Esophagus squamous epithelium (tissue), 5 donors: ENCODE measurements at regions not wholly inside any gene's neighbourhood (a gene's known extent, or its start where the extent isn't known, plus 50 kb on each side); places are given as distances from the start of the nearest gene placed in this dataset.

Source experiments
- DNase-seq: peaks from one replicate; lab custom pipeline; 2025; lab: John Stamatoyannopoulos, UW
- H3K27ac ChIP-seq, 4 donors: fragments of 200-600 bp; sonication (generic); one replicate each; pipeline ENCODE4 v1.5.1; 2016 to 2019; ENCODE audit warnings: mild to moderate bottlenecking in 1 of 4
- H3K27me3 ChIP-seq, 4 donors: fragments of 200-600 bp; sonication (generic); 1 replicate in 3 of 4; 2 replicates in 1 of 4; pipeline versions ENCODE4 v1.5.1 to v1.6.0; 2017 to 2021; ENCODE audit warnings: antibody characterized with exemption in 1 of 4
- H3K36me3 ChIP-seq, 3 donors: fragments of 200-600 bp; sonication (generic); one replicate each; pipeline ENCODE4 v1.5.1; 2016 to 2019
- H3K4me1 ChIP-seq, 3 donors: fragments of 200-600 bp; sonication (generic); one replicate each; pipeline ENCODE4 v1.5.1; 2017 to 2019
- H3K4me3 ChIP-seq, 4 donors: fragments of 200-600 bp; sonication (generic); 1 replicate in 3 of 4; 2 replicates in 1 of 4; pipeline ENCODE4 v1.5.1; 2016 to 2019; ENCODE audit warnings: mild to moderate bottlenecking in 2 of 4, moderate library complexity in 1 of 4
- H3K9me3 ChIP-seq, 3 donors: fragments of 200-600 bp; sonication (generic); one replicate each; pipeline ENCODE4 v1.5.1; 2016 to 2019
- CTCF ChIP-seq, 6 experiments: fragments of 450-650 bp in 4 of 6; fragments of 200-600 bp in 2 of 6; sonication (generic) in 2 of 6; IDR thresholded peaks; one replicate each; pipeline ENCODE4 v1.5.1; 2016 to 2019; ENCODE audit warnings: antibody characterized with exemption in 6 of 6, mild to moderate bottlenecking in 4 of 6, moderate library complexity in 4 of 6
- POLR2A ChIP-seq, 4 donors: fragments of 450-650 bp; IDR thresholded peaks; one replicate each; pipeline ENCODE4 v1.6.1; 2017; ENCODE audit warnings: antibody characterized with exemption in 4 of 4, mild to moderate bottlenecking in 4 of 4, moderate library complexity in 3 of 4
- whole genome bisulfite sequencing, 2 donors: methylation state at CpG; one replicate each; pipeline ENCODE4 v1.1.5; 2018; 5-methylcytosine and 5-hydroxymethylcytosine counted together
- intact Hi-C: fragments of 100-400 bp; cut with DNase I; formaldehyde crosslinking; loops from one replicate; pipeline ENCODE4 v1.15.0; 2022
- donor health status: DM: yes; HTN: yes; CAD: no.

- H3K36me3 ChIP-seq = no peaks in the 10 kb centered on the region
- intact Hi-C loops = no loop called here
- no peaks in the 10 kb centered on the region for H3K4me1 ChIP-seq
- no peak for DNase-seq
- H3K4me3 ChIP-seq = no peak overlapping the region
- H3K27me3 ChIP-seq = no peaks in the 10 kb centered on the region
- TF ChIP-seq POLR2A (IDR thresholded peaks at IDR 0.05) (no peak), CTCF (IDR thresholded peaks at IDR 0.05) (no peak)
- WGBS, 2 donors = 65 to 77% methylated on average over 4 of the region's 4 CpGs
- H3K27ac ChIP-seq = no peak overlapping the region
- H3K9me3 ChIP-seq = no peaks in the 10 kb centered on the region
Measured at GRCh38 chr11:36931139-36931538, 333.1 kb upstream of the RAG2 start.

DNA sequence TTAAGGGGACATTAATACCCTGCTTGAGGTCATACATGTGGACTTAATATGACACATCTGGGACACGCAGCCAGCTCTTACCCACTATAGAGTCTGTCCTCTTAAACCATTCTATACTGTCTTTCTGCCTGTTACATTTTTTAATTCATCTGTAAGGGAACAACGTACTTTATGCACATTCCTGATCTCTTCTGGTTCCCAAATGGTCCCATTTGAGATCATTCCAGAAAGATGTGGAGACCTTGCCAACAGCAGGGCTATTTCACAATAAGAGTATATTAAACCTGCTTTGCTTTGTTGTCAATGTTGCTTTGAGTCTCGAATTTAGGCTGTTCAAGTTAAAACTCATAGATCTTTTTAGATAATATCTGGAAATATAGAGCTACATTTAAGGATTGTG, 332.2 kb upstream of the RAG2 start:
- intact Hi-C loops = no loop called here
- H3K27ac ChIP-seq = no peak overlapping the region
- H3K4me3 ChIP-seq = no peak overlapping the region
- TF ChIP-seq POLR2A (IDR thresholded peaks at IDR 0.05) = no peak
- TF ChIP-seq CTCF (IDR thresholded peaks at IDR 0.05) = no peak
- no peaks in the 10 kb centered on the region for H3K36me3 ChIP-seq
- no peaks in the 10 kb centered on the region for H3K4me1 ChIP-seq
- 48 to 50% methylated on average over 3 of the region's 3 CpGs for WGBS, 2 donors
- H3K27me3 ChIP-seq = no peaks in the 10 kb centered on the region
- DNase-seq = no peak
- no peaks in the 10 kb centered on the region for H3K9me3 ChIP-seq

- intact Hi-C loops = no loop called here
- no peak for DNase-seq
- no peaks in the 10 kb centered on the region for H3K9me3 ChIP-seq
- no peaks in the 10 kb centered on the region for H3K4me1 ChIP-seq
- TF ChIP-seq POLR2A (IDR thresholded peaks at IDR 0.05) = no peak
- no peak for TF ChIP-seq CTCF (IDR thresholded peaks at IDR 0.05)
- H3K36me3 ChIP-seq = no peaks in the 10 kb centered on the region
- H3K27me3 ChIP-seq = no peaks in the 10 kb centered on the region
- H3K27ac ChIP-seq = no peak overlapping the region
- no peak overlapping the region for H3K4me3 ChIP-seq
- 64 to 93% methylated on average over 1 of the region's 1 CpG for WGBS, 2 donors
Measured at GRCh38 chr11:36929401-36929800, 331.4 kb upstream of the RAG2 start.

DNA sequence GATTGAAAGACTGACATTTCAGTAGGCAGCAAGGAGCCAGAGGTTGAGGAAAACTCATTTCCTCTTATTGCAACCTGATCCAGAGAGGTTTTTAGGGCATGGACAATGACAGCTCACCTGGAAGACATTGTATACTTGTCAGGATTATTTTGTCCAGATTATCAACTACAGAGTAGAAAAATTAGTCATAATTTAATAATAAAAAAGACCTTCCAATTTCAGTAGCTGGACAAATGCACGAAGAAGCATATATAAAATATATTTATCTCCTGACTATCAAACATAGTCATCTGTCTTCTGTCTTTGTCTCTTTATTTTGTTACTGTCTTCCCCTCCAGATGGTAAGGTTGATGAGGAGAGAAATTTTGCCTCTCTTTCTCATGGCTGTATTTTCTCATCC, 330.6 kb upstream of the RAG2 start:
- H3K27ac ChIP-seq = no peak overlapping the region
- H3K4me3 ChIP-seq = no peak overlapping the region
- no peak for DNase-seq
- H3K9me3 ChIP-seq = no peaks in the 10 kb centered on the region
- no peaks in the 10 kb centered on the region for H3K27me3 ChIP-seq
- 30 to 50% methylated on average over 1 of the region's 1 CpG for WGBS, 2 donors
- TF ChIP-seq CTCF (IDR thresholded peaks at IDR 0.05) = no peak
- TF ChIP-seq POLR2A (IDR thresholded peaks at IDR 0.05) = no peak
- no peaks in the 10 kb centered on the region for H3K36me3 ChIP-seq
- no peaks in the 10 kb centered on the region for H3K4me1 ChIP-seq
- intact Hi-C loops = no loop called here

DNA sequence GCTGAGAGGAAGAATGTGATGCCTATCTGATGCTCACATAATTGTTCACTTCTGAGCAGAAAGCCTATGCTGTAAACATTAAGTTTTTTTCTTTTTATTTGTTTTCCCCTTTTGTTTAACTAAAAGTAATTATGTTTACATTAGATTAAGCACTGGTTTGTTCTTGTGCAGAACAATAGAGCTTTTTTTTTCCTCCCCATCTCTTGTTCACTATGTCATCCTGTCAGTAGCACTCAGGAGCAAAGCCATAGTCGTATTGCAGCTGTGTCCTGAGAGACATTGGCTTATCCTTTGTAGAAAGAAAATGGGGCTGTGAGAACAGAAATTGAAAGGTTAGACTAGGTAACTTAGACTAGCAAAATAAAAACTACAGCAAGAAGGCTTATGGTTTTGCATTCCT, 301.8 kb upstream of the RAG2 start:
- no peak for TF ChIP-seq CTCF (IDR thresholded peaks at IDR 0.05)
- no peak for TF ChIP-seq POLR2A (IDR thresholded peaks at IDR 0.05)
- Histone ChIP-seq H3K27ac (no peak overlapping the region), H3K4me1 (no peaks in the 10 kb centered on the region), H3K4me3 (no peak overlapping the region), H3K27me3 (no peaks in the 10 kb centered on the region), H3K36me3 (no peaks in the 10 kb centered on the region), H3K9me3 (no peaks in the 10 kb centered on the region)
- intact Hi-C loops = no loop called here
- no peak for DNase-seq
- WGBS, 2 donors = 0 to 8% methylated on average over 1 of the region's 1 CpG
